ENCODE measurements at regions not wholly inside any gene's neighbourhood (a gene's known extent, or its start where the extent isn't known, plus 50 kb on each side); places are given as distances from the start of the nearest gene placed in this dataset.

- POLR2A ChIA-PET, result no interaction called here
- Histone ChIP-seq H3K4me3 (no peak overlapping the region), H3K4me2 (no peak overlapping the region), H3K27ac (no peak overlapping the region), H3K4me1 (no peaks in the 10 kb centered on the region), H3K9me3 (no peaks in the 10 kb centered on the region)
- ATAC-seq (no peak), DNase-seq (ENCODE audit: low read depth in 1 of 2, low spot score in 1 of 2) (no peak), FAIRE-seq (no peak)
- CTCF ChIA-PET, result interaction anchor here (1.2 kb wide), 1 partner anchor 24 kb away, joined by 3 read pairs; no protein-coding TSS in a partner anchor
- TF ChIP-seq MYC (IDR thresholded peaks at IDR 0.05; ENCODE audit: borderline replicate concordance, low read length), result no peak
Measured at GRCh38 chr16:59044616-59045015, 310.5 kb upstream of the GOT2 start.

GRCh38 chr16:59042301-59042700 is 308.2 kb upstream of the GOT2 start:
- no peak overlapping the region for H3K4me3 ChIP-seq
- H3K4me2 ChIP-seq, result no peak overlapping the region
- ATAC-seq, result no peak
- WGBS (ENCODE audit: missing lambda C conversion rate), result 75% methylated on average over 2 of the region's 2 CpGs
- ChIA-PET POLR2A (no interaction called here), CTCF (no interaction called here)
- no peak overlapping the region for H3K27ac ChIP-seq
- DNase-seq (ENCODE audit: low read depth in 1 of 2, low spot score in 1 of 2), result no peak
- FAIRE-seq, result no peak
- TF ChIP-seq POLR2A (IDR thresholded peaks at IDR 0.05; ENCODE audit: low read length), result no peak
- TF ChIP-seq SREBF2 (IDR thresholded peaks at IDR 0.05), result no peak
- TF ChIP-seq HOXB13 (CRISPR knock-in tag; IDR thresholded peaks at IDR 0.05; ENCODE audit: low read depth), result no peak
- TF ChIP-seq POLR2AphosphoS2 (conservative IDR thresholded peaks at IDR 0.05; ENCODE audit: low read length), result no peak
- TF ChIP-seq RFX5 (IDR thresholded peaks at IDR 0.05), result no peak
- no peak for TF ChIP-seq USF2 (IDR thresholded peaks at IDR 0.05)
- no peak for TF ChIP-seq KDM1A (IDR thresholded peaks at IDR 0.05; ENCODE audit: low read depth)
- TF ChIP-seq ESRRA (IDR thresholded peaks at IDR 0.05; ENCODE audit: borderline replicate concordance, low read length), result no peak
- no peak for TF ChIP-seq NFE2L2 (conservative IDR thresholded peaks at IDR 0.05; ENCODE audit: low read length)
- H3K4me1 ChIP-seq, result no peaks in the 10 kb centered on the region
- no peaks in the 10 kb centered on the region for H3K9me3 ChIP-seq

- DNase-seq (ENCODE audit: low read depth in 1 of 2, low spot score in 1 of 2) (no peak), FAIRE-seq (no peak), ATAC-seq (no peak)
- no peak overlapping the region for H3K27ac ChIP-seq
- no peak overlapping the region for H3K4me3 ChIP-seq
- ChIA-PET CTCF (no interaction called here), POLR2A (no interaction called here)
- H3K4me2 ChIP-seq, result no peak overlapping the region
- no peak for TF ChIP-seq NFE2L2 (conservative IDR thresholded peaks at IDR 0.05; ENCODE audit: low read length)
- TF ChIP-seq ESRRA (IDR thresholded peaks at IDR 0.05; ENCODE audit: borderline replicate concordance, low read length), result no peak
- no peak for TF ChIP-seq JUNB (IDR thresholded peaks at IDR 0.05)
- TF ChIP-seq FOXS1 (CRISPR knock-in tag; IDR thresholded peaks at IDR 0.05), result no peak
- no peak for TF ChIP-seq CHD2 (IDR thresholded peaks at IDR 0.05; ENCODE audit: low read length, partially characterized antibody)
- no peak for TF ChIP-seq SMC3 (IDR thresholded peaks at IDR 0.05)
- TF ChIP-seq RAD21 (conservative IDR thresholded peaks at IDR 0.05 in 1 of 2, IDR thresholded peaks at IDR 0.05 in 1 of 2), result no peak
- no peak for TF ChIP-seq JUN (IDR thresholded peaks at IDR 0.05)
- no peak for TF ChIP-seq TFCP2L1 (CRISPR knock-in tag; IDR thresholded peaks at IDR 0.05)
- no peak for TF ChIP-seq RFX5 (IDR thresholded peaks at IDR 0.05)
- TF ChIP-seq HOXB13 (CRISPR knock-in tag; IDR thresholded peaks at IDR 0.05; ENCODE audit: low read depth), result no peak
- no peaks in the 10 kb centered on the region for H3K4me1 ChIP-seq
- WGBS (ENCODE audit: missing lambda C conversion rate), result 46% methylated on average over 3 of the region's 3 CpGs
- no peaks in the 10 kb centered on the region for H3K9me3 ChIP-seq
Measured at GRCh38 chr16:59039066-59039720, 305.1 kb upstream of the GOT2 start.

GRCh38 chr16:59030923-59031485 is 296.9 kb upstream of the GOT2 start:
- WGBS (ENCODE audit: missing lambda C conversion rate), result 69% methylated on average over 6 of the region's 6 CpGs
- ATAC-seq, result no peak

More at GRCh38 chr16:59030923-59031485, 296.9 kb upstream of the GOT2 start:
- Histone ChIP-seq H3K4me3 (no peak overlapping the region), H3K4me1 (no peaks in the 10 kb centered on the region), H3K27ac (no peak overlapping the region), H3K9me3 (no peaks in the 10 kb centered on the region), H3K4me2 (no peak overlapping the region)
- TF ChIP-seq NFE2L2 (conservative IDR thresholded peaks at IDR 0.05; ENCODE audit: low read length) (no peak), HDAC2 (IDR thresholded peaks at IDR 0.05) (no peak), MAZ (IDR thresholded peaks at IDR 0.05; ENCODE audit: borderline replicate concordance, low read depth, low read length) (no peak)
- no peak for FAIRE-seq
- ChIA-PET POLR2A (no interaction called here), CTCF (no interaction called here)
- DNase-seq (ENCODE audit: low read depth in 1 of 2, low spot score in 1 of 2), result no peak
